SK-N-SH (cell line): ENCODE measurements at regions not wholly inside any gene's neighbourhood (a gene's known extent, or its start where the extent isn't known, plus 50 kb on each side); places are given as distances from the start of the nearest gene placed in this dataset.
A peak's percentile ranks its signal among the peaks of the same experiment; 100 is the strongest.
"Not testable (repeated sequence)": the region's sequence is repeated elsewhere in the genome, so short reads cannot be mapped to it uniquely, and the experiment has no call there.

ENCODE experiments used
- CTCF ChIA-PET: fragments of 300-600, 350-600 bp; formaldehyde crosslinking; extraction: SDS; loops from one replicate; lab custom pipeline; 2021; lab: Yijun Ruan, JAX
- POLR2A ChIA-PET: fragments of 350-600 bp; sonication (Branson Sonifier 250); formaldehyde crosslinking; extraction: SDS; loops from one replicate; lab custom pipeline; 2020; ENCODE audit warnings: antibody characterized with exemption, inconsistent platforms; lab: Yijun Ruan, JAX
- DNase-seq: peaks from one replicate; pipeline ENCODE4 v3.0.0; 2012
- H2AFZ ChIP-seq: fragments of 200-600 bp; sonication (generic); 2 replicates; pipeline ENCODE4 v1.8.1; 2016; ENCODE audit warnings: antibody characterized with exemption, mild to moderate bottlenecking, low read depth
- H3F3A ChIP-seq: fragments of 200-600 bp; sonication (generic); replicated peaks from 2 replicates; pipeline ENCODE3; 2016; ENCODE audit warnings: antibody characterized with exemption, mild to moderate bottlenecking; ENCODE audit not compliant: insufficient read depth
- H3K27ac ChIP-seq, 2 experiments: fragments of 200-500 bp in 1 of 2; fragments of 200-600 bp in 1 of 2; sonication (Bioruptor generic) in 1 of 2; sonication (generic), shearing (Covaris generic) in 1 of 2; 2 replicates each; pipeline versions ENCODE4 v1.5.1 to v1.6.1; 2014 to 2016; ENCODE audit warnings: low read depth in 2 of 2, inconsistent platforms in 1 of 2, low read length in 1 of 2, mild to moderate bottlenecking in 1 of 2, mixed read lengths in 1 of 2
- H3K27me3 ChIP-seq: fragments of 200-600 bp; sonication (generic), shearing (Covaris generic); 2 replicates; pipeline ENCODE4 v1.6.1; 2016; ENCODE audit warnings: mixed run types; ENCODE audit not compliant: insufficient read depth
- H3K36me3 ChIP-seq, 2 experiments: fragments of 200-500 bp in 1 of 2; fragments of 200-600 bp in 1 of 2; sonication (Bioruptor generic) in 1 of 2; sonication (generic) in 1 of 2; replicated peaks in 1 of 2; 2 replicates each; pipeline versions ENCODE3 to v1.5.1; 2014 to 2016; ENCODE audit warnings: low read length in 1 of 2, mild to moderate bottlenecking in 1 of 2; ENCODE audit not compliant: insufficient read depth in 2 of 2, control insufficient read depth in 1 of 2
- H3K4me1 ChIP-seq, 2 experiments: fragments of 200-500 bp in 1 of 2; fragments of 200-600 bp in 1 of 2; sonication (Bioruptor generic) in 1 of 2; sonication (generic), shearing (Covaris generic) in 1 of 2; 2 replicates each; pipeline versions ENCODE4 v1.5.1 to v1.6.1; 2014 to 2016; ENCODE audit warnings: low read depth in 1 of 2, low read length in 1 of 2, mixed run types in 1 of 2; ENCODE audit not compliant: insufficient read depth in 2 of 2, control insufficient read depth in 1 of 2
- H3K4me2 ChIP-seq: fragments of 200-600 bp; sonication (generic), shearing (Covaris generic); 2 replicates; pipeline ENCODE4 v1.6.1; 2017; ENCODE audit warnings: mixed run types
- H3K4me3 ChIP-seq, 2 experiments: fragments of 200-500 bp in 1 of 2; fragments of 200-600 bp in 1 of 2; sonication (Bioruptor generic) in 1 of 2; sonication (generic), shearing (Covaris generic) in 1 of 2; 2 replicates each; pipeline versions ENCODE4 v1.5.1 to v1.8.1; 2014 to 2016; ENCODE audit warnings: low read depth in 2 of 2, inconsistent platforms in 1 of 2, low read length in 1 of 2, mild to moderate bottlenecking in 1 of 2, mixed read lengths in 1 of 2, moderate library complexity in 1 of 2
- H3K79me2 ChIP-seq: fragments of 200-600 bp; sonication (generic); 2 replicates; pipeline ENCODE4 v1.8.1; 2017; ENCODE audit warnings: mild to moderate bottlenecking; ENCODE audit not compliant: insufficient read depth
- H3K9ac ChIP-seq: fragments of 200-600 bp; sonication (generic); 2 replicates; pipeline ENCODE4 v1.6.1; 2017; ENCODE audit warnings: mixed run types
- H3K9me2 ChIP-seq: fragments of 200-600 bp; sonication (generic); 2 replicates; pipeline ENCODE4 v1.6.1; 2017; ENCODE audit warnings: mixed run types
- H3K9me3 ChIP-seq: fragments of 200-600 bp; sonication (generic); 2 replicates; pipeline ENCODE4 v1.6.1; 2017; ENCODE audit warnings: mixed run types, mild to moderate bottlenecking, moderate library complexity
- H4K20me1 ChIP-seq: fragments of 200-600 bp; sonication (generic); 2 replicates; pipeline ENCODE4 v1.6.1; 2017; ENCODE audit warnings: mild to moderate bottlenecking, mixed run types; ENCODE audit not compliant: insufficient read depth
- ELF1 ChIP-seq: IDR thresholded peaks from 2 replicates; pipeline ENCODE4 v1.4.0; 2012
- FOSL2 ChIP-seq: IDR thresholded peaks from 2 replicates; pipeline ENCODE4 v1.4.0; 2012; ENCODE audit warnings: low read depth, mild to moderate bottlenecking, moderate library complexity, borderline replicate concordance
- JUND ChIP-seq: IDR thresholded peaks from 2 replicates; pipeline ENCODE4 v1.4.0; 2012
- MEF2A ChIP-seq: IDR thresholded peaks from 2 replicates; pipeline ENCODE4 v1.4.0; 2012; ENCODE audit warnings: low read depth, borderline replicate concordance
- MXI1 ChIP-seq: IDR thresholded peaks from 2 replicates; pipeline ENCODE4 v1.6.1; 2012; ENCODE audit warnings: mild to moderate bottlenecking, low read depth, low read length, improper control_type of control experiment
- NFIC ChIP-seq: IDR thresholded peaks from 2 replicates; pipeline ENCODE4 v1.4.0; 2012; ENCODE audit warnings: borderline replicate concordance
- RAD21 ChIP-seq: IDR thresholded peaks from 2 replicates; pipeline ENCODE4 v1.6.1; 2012; ENCODE audit warnings: mild to moderate bottlenecking, low read length
- RXRA ChIP-seq: IDR thresholded peaks from 2 replicates; pipeline ENCODE4 v1.4.0; 2012; ENCODE audit warnings: low read depth, mild to moderate bottlenecking, borderline replicate concordance
- SMC3 ChIP-seq: IDR thresholded peaks from 2 replicates; pipeline ENCODE4 v1.6.1; 2012; ENCODE audit warnings: low read depth, low read length, improper control_type of control experiment
- TAF1 ChIP-seq: IDR thresholded peaks from 2 replicates; pipeline ENCODE4 v1.6.1; 2012; ENCODE audit warnings: low read depth, mild to moderate bottlenecking, low read length, moderate library complexity, borderline replicate concordance
- ZBTB33 ChIP-seq: IDR thresholded peaks from 2 replicates; pipeline ENCODE4 v1.4.0; 2012; ENCODE audit warnings: low read depth, borderline replicate concordance
- WGBS: methylation state at CpG from one replicate; pipeline ENCODE4 v1.1.6; 2017; ENCODE audit warnings: low lambda C conversion rate; 5-methylcytosine and 5-hydroxymethylcytosine counted together
- TF ChIP-seq, protein P1 (sequence below): fragments of 200-600 bp; sonication (generic); IDR thresholded peaks from 2 replicates; pipeline ENCODE4 v1.6.1; 2017; ENCODE audit warnings: antibody characterized with exemption, mild to moderate bottlenecking, moderate library complexity

DNA sequence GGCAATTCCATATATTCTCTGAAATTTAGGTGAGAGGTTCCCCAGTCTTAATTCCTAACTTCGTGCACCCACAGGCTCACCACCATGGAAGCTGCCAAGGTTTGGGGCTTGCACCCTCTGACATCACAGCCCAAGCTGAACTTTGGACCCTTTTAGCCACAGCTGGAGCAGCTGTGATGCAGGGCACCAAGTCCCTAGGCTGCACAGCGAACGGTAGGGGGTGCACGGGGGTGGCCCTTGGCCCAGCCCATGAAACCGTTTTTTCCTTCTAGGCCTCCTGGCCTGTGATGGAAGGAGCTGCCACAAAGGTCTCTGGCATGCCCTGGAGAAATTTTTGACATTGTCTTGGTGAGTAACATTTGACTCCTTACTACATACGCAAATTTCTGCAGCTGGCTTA is 251.9 kb upstream of the GRM3 start:
- H3K4me3 ChIP-seq, result no peak overlapping the region
- CTCF ChIA-PET, result interaction anchor here (0.9 kb wide), 1 partner anchor 24 kb away, joined by 3 read pairs; no protein-coding TSS in a partner anchor
- no peaks in the 10 kb centered on the region for H3K36me3 ChIP-seq
- 1% methylated on average over 6 of the region's 6 CpGs for WGBS
- no peaks in the 10 kb centered on the region for H3K27me3 ChIP-seq
- H3K9ac ChIP-seq, result no peak overlapping the region
- no peak for TF ChIP-seq MXI1
- TF ChIP-seq SMC3, result no peak
- TF ChIP-seq RXRA, result no peak
- TF ChIP-seq TAF1, result no peak
- no peak for TF ChIP-seq MEF2A
- no peak for TF ChIP-seq FOSL2
- no peak for TF ChIP-seq RAD21
- TF ChIP-seq, protein P1, sequence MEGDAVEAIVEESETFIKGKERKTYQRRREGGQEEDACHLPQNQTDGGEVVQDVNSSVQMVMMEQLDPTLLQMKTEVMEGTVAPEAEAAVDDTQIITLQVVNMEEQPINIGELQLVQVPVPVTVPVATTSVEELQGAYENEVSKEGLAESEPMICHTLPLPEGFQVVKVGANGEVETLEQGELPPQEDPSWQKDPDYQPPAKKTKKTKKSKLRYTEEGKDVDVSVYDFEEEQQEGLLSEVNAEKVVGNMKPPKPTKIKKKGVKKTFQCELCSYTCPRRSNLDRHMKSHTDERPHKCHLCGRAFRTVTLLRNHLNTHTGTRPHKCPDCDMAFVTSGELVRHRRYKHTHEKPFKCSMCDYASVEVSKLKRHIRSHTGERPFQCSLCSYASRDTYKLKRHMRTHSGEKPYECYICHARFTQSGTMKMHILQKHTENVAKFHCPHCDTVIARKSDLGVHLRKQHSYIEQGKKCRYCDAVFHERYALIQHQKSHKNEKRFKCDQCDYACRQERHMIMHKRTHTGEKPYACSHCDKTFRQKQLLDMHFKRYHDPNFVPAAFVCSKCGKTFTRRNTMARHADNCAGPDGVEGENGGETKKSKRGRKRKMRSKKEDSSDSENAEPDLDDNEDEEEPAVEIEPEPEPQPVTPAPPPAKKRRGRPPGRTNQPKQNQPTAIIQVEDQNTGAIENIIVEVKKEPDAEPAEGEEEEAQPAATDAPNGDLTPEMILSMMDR, result no peak
- TF ChIP-seq JUND, result no peak
- TF ChIP-seq ELF1, result no peak
- TF ChIP-seq ZBTB33, result no peak
- no peak for TF ChIP-seq NFIC
- TF ChIP-seq, all 33 proteins: peak for 0
- Histone ChIP-seq H3F3A (no peaks in the 10 kb centered on the region), H2AFZ (no peak overlapping the region), H3K9me3 (no peaks in the 10 kb centered on the region), H3K4me1 (no peaks in the 10 kb centered on the region), H4K20me1 (no peaks in the 10 kb centered on the region), H3K79me2 (no peaks in the 10 kb centered on the region), H3K9me2 (no peaks in the 10 kb centered on the region), H3K27ac (no peak overlapping the region), H3K4me2 (no peak overlapping the region)
- no peak for DNase-seq
- POLR2A ChIA-PET, result no interaction called here

GRCh38 chr7:86375602-86376001 is 268.1 kb upstream of the GRM3 start:
- H3K79me2 ChIP-seq, H3K4me2 ChIP-seq, H3K27ac ChIP-seq, H3F3A ChIP-seq, H3K27me3 ChIP-seq, CTCF ChIA-PET, H3K9me3 ChIP-seq, H4K20me1 ChIP-seq, DNase-seq, H3K4me1 ChIP-seq, H3K9ac ChIP-seq, POLR2A ChIA-PET, H3K36me3 ChIP-seq, H3K9me2 ChIP-seq, H3K4me3 ChIP-seq: not testable (repeated sequence)
- 0 out of 2 replicates have a peak overlapping the region, but pooled peaks have one; percentile 10 for H2AFZ ChIP-seq
- WGBS, result 21% methylated on average over 10 of the region's 10 CpGs
